H9 (cell line): ENCODE measurements at regions not wholly inside any gene's neighbourhood (a gene's known extent, or its start where the extent isn't known, plus 50 kb on each side); places are given as distances from the start of the nearest gene placed in this dataset.

Experiments
- DNase-seq: peaks from one replicate; pipeline ENCODE4 v3.0.0-alpha.2; 2017
- H2AFZ ChIP-seq: one replicate; pipeline ENCODE4 v1.6.1; 2013; ENCODE audit warnings: mild to moderate bottlenecking, low read length, control low read depth, moderate library complexity
- H2AK5ac ChIP-seq: 2 replicates; pipeline ENCODE4 v1.6.1; 2013; ENCODE audit warnings: low read length, control low read depth, mixed read lengths; ENCODE audit not compliant: insufficient read length
- H2BK120ac ChIP-seq: one replicate; pipeline ENCODE4 v1.6.1; 2013; ENCODE audit warnings: low read depth, mild to moderate bottlenecking, low read length, control low read depth, inconsistent platforms; ENCODE audit not compliant: poor library complexity, severe bottlenecking
- H2BK12ac ChIP-seq: 2 replicates; pipeline ENCODE4 v1.6.1; 2013; ENCODE audit warnings: low read length, control low read depth, mixed read lengths, low read depth; ENCODE audit not compliant: insufficient read length
- H2BK15ac ChIP-seq: 2 replicates; pipeline ENCODE4 v1.6.1; 2013; ENCODE audit warnings: low read depth, low read length, control low read depth
- H2BK20ac ChIP-seq: one replicate; pipeline ENCODE4 v1.6.1; 2013; ENCODE audit warnings: low read depth, mild to moderate bottlenecking, low read length, control low read depth, inconsistent platforms; ENCODE audit not compliant: poor library complexity, severe bottlenecking
- H2BK5ac ChIP-seq: 2 replicates; pipeline ENCODE4 v1.6.1; 2013; ENCODE audit warnings: low read length, control low read depth, mixed read lengths; ENCODE audit not compliant: insufficient read length
- H3K14ac ChIP-seq: 2 replicates; pipeline ENCODE4 v1.6.1; 2013; ENCODE audit warnings: low read length, control low read depth; ENCODE audit not compliant: insufficient read depth
- H3K18ac ChIP-seq: 2 replicates; pipeline ENCODE4 v1.6.1; 2013; ENCODE audit warnings: low read depth, mild to moderate bottlenecking, mixed read lengths, low read length, control low read depth; ENCODE audit not compliant: insufficient read length
- H3K23ac ChIP-seq: 2 replicates; pipeline ENCODE4 v1.6.1; 2013; ENCODE audit warnings: low read length, control low read depth, mixed read lengths, low read depth; ENCODE audit not compliant: insufficient read length
- H3K23me2 ChIP-seq: 2 replicates; pipeline ENCODE4 v1.6.1; 2013; ENCODE audit warnings: low read depth, mild to moderate bottlenecking, mixed read lengths, low read length, control low read depth; ENCODE audit not compliant: insufficient read length, poor library complexity, severe bottlenecking
- H3K27ac ChIP-seq: 2 replicates; pipeline ENCODE4 v1.5.1; 2013; ENCODE audit warnings: low read length, control low read depth, mixed read lengths, low read depth; ENCODE audit not compliant: insufficient read length
- H3K27me3 ChIP-seq: 2 replicates; pipeline ENCODE4 v1.6.1; 2013; ENCODE audit warnings: low read length, control low read depth, inconsistent platforms; ENCODE audit not compliant: insufficient read depth
- H3K4ac ChIP-seq: 2 replicates; pipeline ENCODE4 v1.6.1; 2013; ENCODE audit warnings: low read depth, mild to moderate bottlenecking, control low read depth, inconsistent platforms, low read length, moderate library complexity
- H3K4me1 ChIP-seq: 2 replicates; pipeline ENCODE4 v1.6.1; 2013; ENCODE audit warnings: low read length, control low read depth, inconsistent platforms; ENCODE audit not compliant: insufficient read depth
- H3K4me2 ChIP-seq: 2 replicates; pipeline ENCODE4 v1.6.1; 2013; ENCODE audit warnings: low read length, control low read depth, mixed read lengths; ENCODE audit not compliant: insufficient read length, insufficient read depth
- H3K56ac ChIP-seq: 2 replicates; pipeline ENCODE4 v1.6.1; 2013; ENCODE audit warnings: low read depth, mild to moderate bottlenecking, mixed read lengths, low read length, control low read depth; ENCODE audit not compliant: insufficient read length
- H3K79me1 ChIP-seq: 2 replicates; pipeline ENCODE4 v1.6.1; 2013; ENCODE audit warnings: low read depth, mild to moderate bottlenecking, moderate library complexity, low read length, control low read depth, inconsistent platforms; ENCODE audit not compliant: insufficient read depth, poor library complexity, severe bottlenecking
- H3K79me2 ChIP-seq: 2 replicates; pipeline ENCODE4 v1.6.1; 2013; ENCODE audit warnings: low read length, control low read depth, inconsistent platforms; ENCODE audit not compliant: insufficient read depth
- H3K9ac ChIP-seq: 2 replicates; pipeline ENCODE4 v1.6.1; 2013; ENCODE audit warnings: low read length, control low read depth, mixed read lengths; ENCODE audit not compliant: insufficient read length; ENCODE audit errors: extremely low read depth
- H3K9me3 ChIP-seq: one replicate; pipeline ENCODE4 v1.6.1; 2013; ENCODE audit warnings: low read depth, low read length, inconsistent platforms; ENCODE audit not compliant: control insufficient read depth
- H3T11ph ChIP-seq: one replicate; pipeline ENCODE4 v1.6.1; 2013; ENCODE audit warnings: mild to moderate bottlenecking, low read length, control low read depth, inconsistent platforms
- H4K20me1 ChIP-seq: one replicate; pipeline ENCODE4 v1.6.1; 2013; ENCODE audit not compliant: control insufficient read depth, insufficient read length, insufficient read depth
- H4K5ac ChIP-seq: 2 replicates; pipeline ENCODE4 v1.6.1; 2013; ENCODE audit warnings: low read depth, mild to moderate bottlenecking, mixed read lengths, low read length, control low read depth; ENCODE audit not compliant: insufficient read length
- H4K8ac ChIP-seq: replicated peaks from 2 replicates; pipeline ENCODE4 v1.6.1; 2013; ENCODE audit warnings: low read length, control low read depth, mixed read lengths, low read depth; ENCODE audit not compliant: insufficient read length
- H4K91ac ChIP-seq: 2 replicates; pipeline ENCODE4 v1.6.1; 2013; ENCODE audit warnings: low read depth, mild to moderate bottlenecking, moderate library complexity, mixed read lengths, low read length, control low read depth; ENCODE audit not compliant: insufficient read length
- H3K27ac Mint-ChIP-seq, 3 experiments: 2 replicates in 2 of 3; 3 replicates in 1 of 3; pipeline ENCODE4 v1.8.0; 2020 to 2021; ENCODE audit warnings: mixed read lengths in 3 of 3, mild to moderate bottlenecking in 1 of 3, moderate library complexity in 1 of 3
- H3K27me3 Mint-ChIP-seq: 2 replicates; pipeline ENCODE4 v1.8.0; 2021; ENCODE audit warnings: low read depth, mild to moderate bottlenecking, moderate library complexity, mixed read lengths
- H3K36me3 Mint-ChIP-seq, 3 experiments: 2 replicates in 2 of 3; 3 replicates in 1 of 3; pipeline ENCODE4 v1.8.0; 2020 to 2021; ENCODE audit warnings: low read depth in 3 of 3, mixed read lengths in 3 of 3; ENCODE audit not compliant: insufficient read depth in 1 of 3
- H3K4me1 Mint-ChIP-seq, 2 experiments: 2 replicates each; pipeline ENCODE4 v1.8.0; 2020; ENCODE audit warnings: mixed read lengths in 2 of 2
- H3K4me3 Mint-ChIP-seq, 2 experiments: 2 replicates in 1 of 2; 3 replicates in 1 of 2; pipeline ENCODE4 v1.8.0; 2020 to 2021; ENCODE audit warnings: mild to moderate bottlenecking in 2 of 2, mixed read lengths in 2 of 2, moderate library complexity in 1 of 2
- H3K9me3 Mint-ChIP-seq, 2 experiments: 2 replicates in 1 of 2; 3 replicates in 1 of 2; pipeline ENCODE4 v1.8.0; 2020; ENCODE audit warnings: mild to moderate bottlenecking in 2 of 2, mixed read lengths in 2 of 2, moderate library complexity in 1 of 2
- CTCF ChIP-seq: fragments of 200-600 bp; sonication (generic); conservative IDR thresholded peaks from 3 replicates; pipeline ENCODE4 v1.8.0; 2021; ENCODE audit warnings: antibody characterized with exemption, mild to moderate bottlenecking
- WGBS: extraction: QIAGEN DNeasy Blood & Tissue Kit; methylation state at CpG from one replicate; pipeline ENCODE4 v1.1.7; 2013; ENCODE audit warnings: missing lambda C conversion rate, low lambda C conversion rate, mixed read lengths; ENCODE audit not compliant: insufficient read length; ENCODE audit errors: extremely low coverage; 5-methylcytosine and 5-hydroxymethylcytosine counted together

GRCh38 chr7:18276380-18276779 is 219.2 kb upstream of the HDAC9 start:
- Histone ChIP-seq H2BK5ac (no peak overlapping the region), H4K5ac (no peak overlapping the region), H3K4ac (no peak overlapping the region), H4K20me1 (no peaks in the 10 kb centered on the region), H3K4me2 (no peak overlapping the region), H2AK5ac (no peak overlapping the region), H4K8ac (no peak overlapping the region), H3T11ph (no peak overlapping the region), H2BK20ac (no peak overlapping the region), H2BK12ac (no peak overlapping the region), H3K79me1 (no peaks in the 10 kb centered on the region), H3K14ac (no peak overlapping the region), H2AFZ (no peak overlapping the region), H3K27me3 (no peaks in the 10 kb centered on the region), H4K91ac (no peak overlapping the region), H3K56ac (no peak overlapping the region), H3K27ac (no peak overlapping the region), H3K23ac (no peak overlapping the region), H3K9ac (no peak overlapping the region), H3K18ac (no peak overlapping the region), H3K9me3 (no peaks in the 10 kb centered on the region), H3K79me2 (no peaks in the 10 kb centered on the region), H3K4me1 (no peaks in the 10 kb centered on the region), H3K23me2 (no peaks in the 10 kb centered on the region), H2BK15ac (no peak overlapping the region), H2BK120ac (no peak overlapping the region)
- no peak for DNase-seq
- TF ChIP-seq CTCF, result no peak
- WGBS, result no CpG with 5 or more reads among the region's 2 CpGs
- H3K36me3 Mint-ChIP-seq, result no peaks in the 10 kb centered on the region
- no peak overlapping the region for H3K4me3 Mint-ChIP-seq
- H3K9me3 Mint-ChIP-seq, result no peaks in the 10 kb centered on the region
- no peaks in the 10 kb centered on the region for H3K4me1 Mint-ChIP-seq
- no peaks in the 10 kb centered on the region for H3K27me3 Mint-ChIP-seq
- H3K27ac Mint-ChIP-seq, result no peak overlapping the region
